ENCODE measurements at regions not wholly inside any gene's neighbourhood (a gene's known extent, or its start where the extent isn't known, plus 50 kb on each side); places are given as distances from the start of the nearest gene placed in this dataset.
"Not testable (repeated sequence)": the region's sequence is repeated elsewhere in the genome, so short reads cannot be mapped to it uniquely, and the experiment has no call there.

GRCh38 chr6:74467533-74468215, 738.2 kb downstream of the COL12A1 start:
- no peak for DNase-seq

- DNase-seq = no peak
Observed at GRCh38 chr6:74466572-74466971, 739.3 kb downstream of the COL12A1 start.

GRCh38 chr6:74459260-74459659, 746.6 kb downstream of the COL12A1 start:
- DNase-seq = no peak

GRCh38 chr6:74458536-74458935, 747.3 kb downstream of the COL12A1 start:
- no peak for DNase-seq

- DNase-seq = no peak
Observed at GRCh38 chr6:74455786-74456185, 750.1 kb downstream of the COL12A1 start.

- DNase-seq = no peak
Observed at GRCh38 chr6:74451953-74452352, 753.9 kb downstream of the COL12A1 start.

GRCh38 chr6:74448850-74449249, 752.8 kb downstream of the CD109 start:
- DNase-seq = no peak

- no peak for DNase-seq
Observed at GRCh38 chr6:74447013-74447412, 751.0 kb downstream of the CD109 start.

- DNase-seq = no peak
Observed at GRCh38 chr6:74439123-74439811, 743.3 kb downstream of the CD109 start.

- not testable (repeated sequence) for DNase-seq
Observed at GRCh38 chr6:74438395-74438794, 742.4 kb downstream of the CD109 start.

GRCh38 chr6:74434171-74434570, 738.2 kb downstream of the CD109 start:
- no peak for DNase-seq

GRCh38 chr6:74431873-74432580, 736.0 kb downstream of the CD109 start:
- DNase-seq = no peak

- no peak for DNase-seq
Observed at GRCh38 chr6:74420221-74420620, 724.2 kb downstream of the CD109 start.

GRCh38 chr6:74415056-74415455, 719.1 kb downstream of the CD109 start:
- no peak for DNase-seq

- DNase-seq = no peak
Observed at GRCh38 chr6:74410630-74411029, 714.6 kb downstream of the CD109 start.

- peak; percentile 32 for DNase-seq
Observed at GRCh38 chr6:74409447-74409846, 713.4 kb downstream of the CD109 start.

- no peak for DNase-seq
Observed at GRCh38 chr6:74408844-74409243, 712.8 kb downstream of the CD109 start.

- no peak for DNase-seq
Observed at GRCh38 chr6:74404366-74404765, 708.4 kb downstream of the CD109 start.

- no peak for DNase-seq
Observed at GRCh38 chr6:74402781-74403180, 706.8 kb downstream of the CD109 start.

- not testable (repeated sequence) for DNase-seq
Observed at GRCh38 chr6:74378437-74378836, 682.4 kb downstream of the CD109 start.

GRCh38 chr6:74369556-74369993, 673.6 kb downstream of the CD109 start:
- DNase-seq = no peak

- DNase-seq = no peak
Observed at GRCh38 chr6:74368746-74369145, 672.7 kb downstream of the CD109 start.

- DNase-seq = no peak
Observed at GRCh38 chr6:74366634-74367033, 670.6 kb downstream of the CD109 start.

GRCh38 chr6:74362391-74362790, 666.4 kb downstream of the CD109 start:
- DNase-seq = no peak

Measured in OCI-M1 (cell line).